ENCODE measurements at regions not wholly inside any gene's neighbourhood (a gene's known extent, or its start where the extent isn't known, plus 50 kb on each side); places are given as distances from the start of the nearest gene placed in this dataset.

GRCh38 chr5:29750453-29750852, 1443.0 kb upstream of the CDH6 start:
- TF ChIP-seq, protein P1, sequence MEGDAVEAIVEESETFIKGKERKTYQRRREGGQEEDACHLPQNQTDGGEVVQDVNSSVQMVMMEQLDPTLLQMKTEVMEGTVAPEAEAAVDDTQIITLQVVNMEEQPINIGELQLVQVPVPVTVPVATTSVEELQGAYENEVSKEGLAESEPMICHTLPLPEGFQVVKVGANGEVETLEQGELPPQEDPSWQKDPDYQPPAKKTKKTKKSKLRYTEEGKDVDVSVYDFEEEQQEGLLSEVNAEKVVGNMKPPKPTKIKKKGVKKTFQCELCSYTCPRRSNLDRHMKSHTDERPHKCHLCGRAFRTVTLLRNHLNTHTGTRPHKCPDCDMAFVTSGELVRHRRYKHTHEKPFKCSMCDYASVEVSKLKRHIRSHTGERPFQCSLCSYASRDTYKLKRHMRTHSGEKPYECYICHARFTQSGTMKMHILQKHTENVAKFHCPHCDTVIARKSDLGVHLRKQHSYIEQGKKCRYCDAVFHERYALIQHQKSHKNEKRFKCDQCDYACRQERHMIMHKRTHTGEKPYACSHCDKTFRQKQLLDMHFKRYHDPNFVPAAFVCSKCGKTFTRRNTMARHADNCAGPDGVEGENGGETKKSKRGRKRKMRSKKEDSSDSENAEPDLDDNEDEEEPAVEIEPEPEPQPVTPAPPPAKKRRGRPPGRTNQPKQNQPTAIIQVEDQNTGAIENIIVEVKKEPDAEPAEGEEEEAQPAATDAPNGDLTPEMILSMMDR (IDR thresholded peaks at IDR 0.05): no peak

GRCh38 chr5:29744618-29745017, 1448.9 kb upstream of the CDH6 start:
- TF ChIP-seq, protein P1 (IDR thresholded peaks at IDR 0.05): no peak

DNA sequence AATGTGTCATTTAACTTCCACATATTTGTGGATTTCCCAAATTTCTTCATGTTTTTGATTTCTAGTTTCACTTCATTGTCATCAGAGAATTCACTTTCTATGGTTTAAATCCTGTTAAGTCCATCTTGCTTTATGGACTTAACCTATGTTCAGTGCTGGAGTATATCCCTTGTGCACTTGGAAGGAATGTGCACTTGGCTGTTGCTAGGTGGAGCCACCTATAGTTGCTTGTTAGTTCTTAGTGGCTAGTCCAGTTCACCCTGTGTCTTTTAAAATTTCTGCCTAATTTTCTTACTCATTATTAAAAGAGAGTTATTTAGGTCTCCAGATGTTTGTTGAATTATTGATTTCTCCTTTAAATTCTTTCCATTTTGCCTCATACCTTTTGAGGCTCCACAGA, 1472.5 kb upstream of the CDH6 start:
- TF ChIP-seq, protein P1 (IDR thresholded peaks at IDR 0.05): peak; percentile 35; the same call in 1 of the 2 replicates

DNA sequence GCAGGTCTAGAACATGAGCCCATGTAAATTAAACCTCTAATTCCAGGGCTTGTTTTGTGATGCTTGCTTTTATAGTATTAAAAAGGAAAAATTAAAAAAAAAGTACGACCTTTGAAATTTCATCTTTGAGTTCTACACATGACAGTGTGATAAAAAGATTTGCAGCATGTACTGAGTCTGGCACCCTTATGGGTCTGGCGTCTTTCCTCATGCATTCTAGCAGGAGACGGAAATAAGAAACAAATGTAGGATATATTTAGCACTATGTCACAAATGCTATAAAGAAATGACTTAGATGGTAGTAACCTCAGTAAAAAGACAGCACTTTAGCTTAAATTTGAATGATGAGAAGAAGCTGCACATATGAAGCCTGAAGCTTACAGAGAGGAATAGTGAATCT, 1474.3 kb upstream of the CDH6 start:
- TF ChIP-seq, protein P1 (IDR thresholded peaks at IDR 0.05): no peak

- TF ChIP-seq, protein P1 (IDR thresholded peaks at IDR 0.05): no peak
Observed at GRCh38 chr5:29715167-29715566, 1478.3 kb upstream of the CDH6 start.

- TF ChIP-seq, protein P1 (IDR thresholded peaks at IDR 0.05): no peak
Observed at GRCh38 chr5:29702875-29703274, 1490.6 kb upstream of the CDH6 start.

DNA sequence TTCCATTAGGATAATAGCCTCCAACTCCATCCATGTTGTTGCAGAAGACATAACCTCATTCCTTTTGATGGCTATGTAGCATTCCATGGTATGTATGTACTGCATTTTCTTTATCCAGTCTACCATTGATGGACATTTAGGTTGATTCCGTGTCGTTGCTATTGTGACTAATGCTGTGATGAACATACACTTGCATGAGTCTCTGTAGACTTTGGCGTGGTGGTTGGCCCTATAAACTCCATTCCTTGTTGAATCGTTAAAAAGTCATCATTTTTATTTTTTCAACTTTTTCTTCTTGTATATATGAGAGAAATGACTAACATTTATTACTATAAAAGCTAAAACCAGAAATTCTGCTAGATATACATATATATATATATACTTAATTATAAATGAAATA, 1491.9 kb upstream of the CDH6 start:
- TF ChIP-seq, protein P1 (IDR thresholded peaks at IDR 0.05): no peak

- TF ChIP-seq, protein P1 (IDR thresholded peaks at IDR 0.05): peak; percentile 61
Observed at GRCh38 chr5:29697785-29698414, 1495.6 kb upstream of the CDH6 start.
